Neural progenitor cell (in vitro differentiated cells): ENCODE measurements at regions not wholly inside any gene's neighbourhood (a gene's known extent, or its start where the extent isn't known, plus 50 kb on each side); places are given as distances from the start of the nearest gene placed in this dataset.

Source experiments
- DNase-seq: peaks from one replicate; pipeline ENCODE4 v3.0.0-alpha.2; 2016; ENCODE audit warnings: low spot score
- H2AFZ ChIP-seq: fragments of 200-600 bp; sonication (generic); replicated peaks from 2 replicates; pipeline ENCODE4 v1.6.1; 2016; ENCODE audit warnings: antibody characterized with exemption
- H3F3A ChIP-seq: fragments of 200-600 bp; sonication (generic); 2 replicates; pipeline ENCODE4 v1.6.1; 2016; ENCODE audit warnings: antibody characterized with exemption, low read depth
- H3K27ac ChIP-seq: fragments of 200-600 bp; sonication (generic); 2 replicates; pipeline ENCODE4 v1.5.1; 2016; ENCODE audit warnings: mild to moderate bottlenecking
- H3K27me3 ChIP-seq: fragments of 200-600 bp; sonication (generic); 2 replicates; pipeline ENCODE4 v1.6.1; 2016; ENCODE audit warnings: mild to moderate bottlenecking, moderate library complexity
- H3K36me3 ChIP-seq: fragments of 200-600 bp; sonication (generic); 2 replicates; pipeline ENCODE4 v1.5.1; 2016
- H3K4me1 ChIP-seq: fragments of 200-600 bp; sonication (generic); 2 replicates; pipeline ENCODE4 v1.6.1; 2016; ENCODE audit warnings: mixed run types
- H3K4me2 ChIP-seq: fragments of 200-600 bp; sonication (generic); 2 replicates; pipeline ENCODE4 v1.6.1; 2016
- H3K4me3 ChIP-seq: fragments of 200-600 bp; sonication (generic); 2 replicates; pipeline ENCODE4 v1.5.1; 2016
- H3K79me2 ChIP-seq: fragments of 200-600 bp; sonication (generic); 2 replicates; pipeline ENCODE4 v1.6.1; 2016; ENCODE audit warnings: low read depth
- H3K9ac ChIP-seq: fragments of 200-600 bp; sonication (generic); 2 replicates; pipeline ENCODE4 v1.6.1; 2016
- H3K9me3 ChIP-seq: fragments of 200-600 bp; sonication (generic); 2 replicates; pipeline ENCODE4 v1.5.1; 2016; ENCODE audit warnings: low read depth
- H4K20me1 ChIP-seq: fragments of 200-600 bp; sonication (generic); 2 replicates; pipeline ENCODE4 v1.6.1; 2016; ENCODE audit warnings: low read depth
- H3K27ac Mint-ChIP-seq: 3 replicates; pipeline ENCODE4 v1.8.0; 2021; ENCODE audit warnings: mixed read lengths
- H3K27me3 Mint-ChIP-seq: 2 replicates; pipeline ENCODE4 v1.8.0; 2022; ENCODE audit warnings: low read depth, mild to moderate bottlenecking, inconsistent platforms, moderate library complexity, mixed read lengths; ENCODE audit not compliant: insufficient read depth
- H3K36me3 Mint-ChIP-seq: 3 replicates; pipeline ENCODE4 v1.8.0; 2021; ENCODE audit warnings: mixed read lengths
- H3K4me1 Mint-ChIP-seq: 3 replicates; pipeline ENCODE4 v1.8.0; 2021; ENCODE audit warnings: mixed read lengths
- H3K4me3 Mint-ChIP-seq: 3 replicates; pipeline ENCODE4 v1.8.0; 2021; ENCODE audit warnings: mild to moderate bottlenecking, moderate library complexity, mixed read lengths
- H3K9me3 Mint-ChIP-seq: 3 replicates; pipeline ENCODE4 v1.8.0; 2020; ENCODE audit warnings: mixed read lengths
- EZH2 ChIP-seq: fragments of 200-600 bp; sonication (generic); IDR thresholded peaks from 2 replicates; pipeline ENCODE4 v1.6.1; 2017; ENCODE audit warnings: antibody characterized with exemption, mild to moderate bottlenecking, moderate library complexity
- EZH2phosphoT487 ChIP-seq: fragments of 200-600 bp; sonication (generic); IDR thresholded peaks from 2 replicates; pipeline ENCODE4 v1.6.1; 2017; ENCODE audit warnings: antibody characterized with exemption
- TF ChIP-seq, protein P1 (sequence below): fragments of 200-600 bp; sonication (generic); IDR thresholded peaks from 2 replicates; pipeline ENCODE4 v1.5.1; 2017; ENCODE audit warnings: antibody characterized with exemption, mild to moderate bottlenecking

DNA sequence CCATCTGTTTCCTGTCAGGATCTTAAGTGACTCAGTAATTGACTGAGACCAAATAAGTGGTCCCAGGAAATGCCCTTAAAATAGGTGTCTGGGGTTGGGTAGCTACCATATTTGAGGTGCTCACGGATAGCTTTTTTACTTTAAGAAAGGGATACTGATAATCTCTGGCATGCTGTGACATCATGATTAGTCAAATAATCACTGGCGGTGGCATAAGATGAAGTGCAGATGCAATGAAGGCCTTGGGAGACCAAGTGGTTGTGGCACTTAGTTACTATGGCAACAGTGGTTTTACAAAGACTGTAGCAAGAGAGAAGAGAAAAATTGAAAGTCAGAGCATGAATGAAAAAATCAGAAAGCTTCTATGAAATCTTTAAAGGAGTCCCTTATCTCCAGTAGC, 114.5 kb upstream of the SLIT2 start:
- Histone ChIP-seq H3K4me1 (no peaks in the 10 kb centered on the region), H3F3A (no peaks in the 10 kb centered on the region), H3K36me3 (no peaks in the 10 kb centered on the region), H2AFZ (no peak overlapping the region), H3K9me3 (no peaks in the 10 kb centered on the region), H3K27ac (no peak overlapping the region), H3K9ac (no peak overlapping the region), H4K20me1 (no peaks in the 10 kb centered on the region), H3K27me3 (no peaks in the 10 kb centered on the region), H3K4me3 (no peak overlapping the region), H3K79me2 (no peaks in the 10 kb centered on the region), H3K4me2 (no peak overlapping the region)
- H3K27ac Mint-ChIP-seq, result peak overlapping the region; percentile 18
- H3K27me3 Mint-ChIP-seq, result no peaks in the 10 kb centered on the region
- no peak overlapping the region for H3K4me3 Mint-ChIP-seq
- no peaks in the 10 kb centered on the region for H3K4me1 Mint-ChIP-seq
- H3K36me3 Mint-ChIP-seq, result no peaks in the 10 kb centered on the region
- no peak for DNase-seq
- peaks cover 10% of the 10 kb centered on the region for H3K9me3 Mint-ChIP-seq
- no peak for TF ChIP-seq EZH2

DNA sequence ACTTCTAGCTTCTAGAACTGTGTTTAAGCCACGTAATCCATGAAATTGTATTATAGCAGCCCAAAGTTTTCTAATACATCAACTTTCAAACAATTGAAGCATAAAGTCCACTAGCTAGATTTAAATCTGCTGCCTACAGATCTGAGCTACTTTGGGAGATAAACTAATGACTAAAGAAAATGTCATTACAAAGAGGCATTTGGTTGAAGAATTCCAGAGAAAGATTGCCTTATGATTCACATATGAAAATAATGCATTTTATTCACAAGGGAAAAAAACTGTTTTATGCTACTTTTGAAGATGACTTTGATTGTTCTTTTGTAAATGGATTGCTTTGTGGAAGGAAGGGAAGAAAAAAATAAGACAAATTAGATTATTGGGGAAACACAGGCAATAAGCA, 124.1 kb upstream of the SLIT2 start:
- H3K27ac Mint-ChIP-seq, result no peak overlapping the region
- no peak overlapping the region for H3K4me2 ChIP-seq

DNA sequence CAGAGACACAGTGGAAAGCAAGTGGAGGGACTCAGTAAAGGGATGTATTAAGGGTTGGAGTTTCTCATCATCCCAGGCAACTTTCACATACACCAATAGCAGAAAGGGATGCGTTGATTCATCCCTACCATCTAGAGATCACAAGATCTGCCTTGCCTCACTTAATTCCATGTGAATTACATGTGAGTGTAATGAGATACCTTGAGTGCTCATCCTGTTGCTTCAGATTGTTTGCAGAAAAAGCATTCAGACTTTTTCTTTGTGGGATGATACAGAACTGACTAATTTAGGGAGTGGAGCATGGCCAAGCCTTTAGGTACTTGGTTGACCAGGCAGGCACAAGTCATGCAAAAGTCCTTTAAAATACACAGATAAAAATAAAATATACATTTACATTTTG, 124.8 kb upstream of the SLIT2 start:
- Histone ChIP-seq H3K9me3 (no peaks in the 10 kb centered on the region), H2AFZ (no peak overlapping the region), H3K9ac (no peak overlapping the region), H3K4me2 (no peak overlapping the region), H3K36me3 (no peaks in the 10 kb centered on the region), H3K79me2 (no peaks in the 10 kb centered on the region), H3K27ac (no peak overlapping the region), H3K27me3 (no peaks in the 10 kb centered on the region), H3F3A (no peaks in the 10 kb centered on the region), H4K20me1 (no peaks in the 10 kb centered on the region), H3K4me3 (no peak overlapping the region), H3K4me1 (peaks cover 5% of the 10 kb centered on the region)
- Mint-ChIP-seq H3K4me1 (no peaks in the 10 kb centered on the region), H3K9me3 (no peaks in the 10 kb centered on the region), H3K4me3 (no peak overlapping the region), H3K27me3 (no peaks in the 10 kb centered on the region), H3K27ac (no peak overlapping the region), H3K36me3 (no peaks in the 10 kb centered on the region)
- TF ChIP-seq, protein P1, sequence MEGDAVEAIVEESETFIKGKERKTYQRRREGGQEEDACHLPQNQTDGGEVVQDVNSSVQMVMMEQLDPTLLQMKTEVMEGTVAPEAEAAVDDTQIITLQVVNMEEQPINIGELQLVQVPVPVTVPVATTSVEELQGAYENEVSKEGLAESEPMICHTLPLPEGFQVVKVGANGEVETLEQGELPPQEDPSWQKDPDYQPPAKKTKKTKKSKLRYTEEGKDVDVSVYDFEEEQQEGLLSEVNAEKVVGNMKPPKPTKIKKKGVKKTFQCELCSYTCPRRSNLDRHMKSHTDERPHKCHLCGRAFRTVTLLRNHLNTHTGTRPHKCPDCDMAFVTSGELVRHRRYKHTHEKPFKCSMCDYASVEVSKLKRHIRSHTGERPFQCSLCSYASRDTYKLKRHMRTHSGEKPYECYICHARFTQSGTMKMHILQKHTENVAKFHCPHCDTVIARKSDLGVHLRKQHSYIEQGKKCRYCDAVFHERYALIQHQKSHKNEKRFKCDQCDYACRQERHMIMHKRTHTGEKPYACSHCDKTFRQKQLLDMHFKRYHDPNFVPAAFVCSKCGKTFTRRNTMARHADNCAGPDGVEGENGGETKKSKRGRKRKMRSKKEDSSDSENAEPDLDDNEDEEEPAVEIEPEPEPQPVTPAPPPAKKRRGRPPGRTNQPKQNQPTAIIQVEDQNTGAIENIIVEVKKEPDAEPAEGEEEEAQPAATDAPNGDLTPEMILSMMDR, result no peak
- no peak for TF ChIP-seq EZH2phosphoT487
- TF ChIP-seq EZH2, result no peak
- no peak for DNase-seq

More for the DNA sequence above, 124.1 kb upstream of the SLIT2 start:
- Mint-ChIP-seq H3K36me3 (no peaks in the 10 kb centered on the region), H3K9me3 (no peaks in the 10 kb centered on the region), H3K4me3 (no peak overlapping the region), H3K27me3 (no peaks in the 10 kb centered on the region), H3K4me1 (no peaks in the 10 kb centered on the region)
- no peak overlapping the region for H3K4me3 ChIP-seq
- H3K4me1 ChIP-seq, result peaks cover 5% of the 10 kb centered on the region
- H3K27me3 ChIP-seq, result no peaks in the 10 kb centered on the region
- no peaks in the 10 kb centered on the region for H3F3A ChIP-seq
- TF ChIP-seq EZH2, result no peak
- TF ChIP-seq EZH2phosphoT487, result no peak
- TF ChIP-seq, protein P1, result no peak
- H3K27ac ChIP-seq, result no peak overlapping the region
- no peaks in the 10 kb centered on the region for H4K20me1 ChIP-seq
- no peak overlapping the region for H3K9ac ChIP-seq
- H3K79me2 ChIP-seq, result no peaks in the 10 kb centered on the region
- H3K36me3 ChIP-seq, result no peaks in the 10 kb centered on the region
- no peak overlapping the region for H2AFZ ChIP-seq
- no peaks in the 10 kb centered on the region for H3K9me3 ChIP-seq
- DNase-seq, result no peak

DNA sequence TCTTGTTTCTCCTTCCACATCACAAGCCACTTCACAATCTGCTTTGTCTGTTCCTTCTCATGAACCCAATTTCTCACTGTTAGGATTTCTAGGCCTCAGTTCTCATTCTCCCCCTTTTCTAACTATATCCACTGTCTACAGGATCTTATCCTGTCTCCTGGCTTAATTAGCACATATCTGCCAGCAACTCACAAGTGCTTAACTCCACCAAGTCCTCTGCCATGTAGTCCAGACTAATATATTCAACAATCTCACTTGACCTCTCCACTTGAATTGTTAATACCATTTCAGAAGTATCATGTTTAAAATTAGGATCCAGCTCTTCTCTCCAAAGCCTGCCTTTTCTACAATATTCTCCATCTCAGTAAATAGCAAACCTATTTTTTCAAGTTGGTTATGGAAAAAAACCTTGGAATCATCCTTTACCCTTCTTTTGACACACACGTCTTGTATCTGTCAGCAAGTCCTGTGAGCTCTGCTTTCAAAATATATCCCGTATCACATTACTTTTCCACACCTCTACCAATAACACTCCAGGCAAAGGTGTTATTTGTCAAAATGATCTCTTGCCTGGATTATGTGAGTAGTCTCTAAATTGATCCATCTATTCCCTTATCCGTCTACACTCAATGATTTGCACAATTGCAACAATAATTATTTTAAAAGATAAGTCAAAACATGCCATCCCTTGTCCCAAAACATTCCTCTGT, 127.2 kb upstream of the SLIT2 start:
- Histone ChIP-seq H3F3A (no peaks in the 10 kb centered on the region), H3K27me3 (no peaks in the 10 kb centered on the region), H2AFZ (no peak overlapping the region), H3K79me2 (no peaks in the 10 kb centered on the region), H3K4me1 (peaks cover 5% of the 10 kb centered on the region), H3K36me3 (no peaks in the 10 kb centered on the region), H4K20me1 (no peaks in the 10 kb centered on the region), H3K27ac (no peak overlapping the region), H3K9ac (no peak overlapping the region), H3K4me3 (no peak overlapping the region), H3K4me2 (no peak overlapping the region), H3K9me3 (no peaks in the 10 kb centered on the region)
- Mint-ChIP-seq H3K9me3 (no peaks in the 10 kb centered on the region), H3K4me3 (no peak overlapping the region), H3K36me3 (no peaks in the 10 kb centered on the region), H3K27me3 (no peaks in the 10 kb centered on the region), H3K4me1 (no peaks in the 10 kb centered on the region), H3K27ac (no peak overlapping the region)
- TF ChIP-seq, protein P1, result no peak
- TF ChIP-seq EZH2phosphoT487 (no peak), EZH2 (no peak)
- DNase-seq, result no peak
